HG02840 (cell line): ENCODE measurements at regions not wholly inside any gene's neighbourhood (a gene's known extent, or its start where the extent isn't known, plus 50 kb on each side); places are given as distances from the start of the nearest gene placed in this dataset.

Experiments
- ATAC-seq: cut with Tn5 transposase; IDR thresholded peaks from one replicate; pipeline ENCODE4 v1.9.1; 2021; ENCODE audit warnings: mild to moderate bottlenecking, moderate library complexity, moderate number of reproducible peaks; ENCODE audit not compliant: unreplicated experiment, low FRiP score

- ATAC-seq: no peak
Observed at GRCh38 chr1:55631509-55631908, 416.3 kb upstream of the USP24 start.

- no peak for ATAC-seq
Observed at GRCh38 chr1:55626326-55626725, 411.2 kb upstream of the USP24 start.

GRCh38 chr1:55624766-55625165 lies 409.6 kb upstream of the USP24 start:
- ATAC-seq: no peak

GRCh38 chr1:55623311-55623710 lies 408.1 kb upstream of the USP24 start:
- no peak for ATAC-seq

GRCh38 chr1:55622074-55622473 lies 406.9 kb upstream of the USP24 start:
- ATAC-seq: no peak

GRCh38 chr1:55618199-55618598 lies 403.0 kb upstream of the USP24 start:
- no peak for ATAC-seq

- ATAC-seq: no peak
Observed at GRCh38 chr1:55617288-55617982, 402.3 kb upstream of the USP24 start.

GRCh38 chr1:55612988-55613387 lies 397.8 kb upstream of the USP24 start:
- no peak for ATAC-seq

GRCh38 chr1:55611123-55611522 lies 396.0 kb upstream of the USP24 start:
- ATAC-seq: no peak

- no peak for ATAC-seq
Observed at GRCh38 chr1:55610203-55610602, 395.0 kb upstream of the USP24 start.

- ATAC-seq: no peak
Observed at GRCh38 chr1:55609630-55610029, 394.5 kb upstream of the USP24 start.

GRCh38 chr1:55605155-55605554 lies 390.0 kb upstream of the USP24 start:
- ATAC-seq: no peak

- ATAC-seq: no peak
Observed at GRCh38 chr1:55604749-55605148, 389.6 kb upstream of the USP24 start.

- no peak for ATAC-seq
Observed at GRCh38 chr1:55604179-55604578, 389.0 kb upstream of the USP24 start.

GRCh38 chr1:55600242-55600641 lies 385.1 kb upstream of the USP24 start:
- no peak for ATAC-seq

- no peak for ATAC-seq
Observed at GRCh38 chr1:55597910-55598309, 382.7 kb upstream of the USP24 start.

GRCh38 chr1:55594701-55595100 lies 379.5 kb upstream of the USP24 start:
- no peak for ATAC-seq

GRCh38 chr1:55593298-55593697 lies 378.1 kb upstream of the USP24 start:
- no peak for ATAC-seq

- ATAC-seq: no peak
Observed at GRCh38 chr1:55592122-55592521, 377.0 kb upstream of the USP24 start.

- no peak for ATAC-seq
Observed at GRCh38 chr1:55589671-55590297, 374.6 kb upstream of the USP24 start.

GRCh38 chr1:55588309-55588708 lies 373.1 kb upstream of the USP24 start:
- ATAC-seq: no peak

GRCh38 chr1:55586771-55587170 lies 371.6 kb upstream of the USP24 start:
- no peak for ATAC-seq
